GM23248 (cell line): ENCODE measurements at regions not wholly inside any gene's neighbourhood (a gene's known extent, or its start where the extent isn't known, plus 50 kb on each side); places are given as distances from the start of the nearest gene placed in this dataset.

ENCODE experiments used
- DNase-seq: peaks from one replicate; pipeline ENCODE4 v3.0.0-alpha.2; 2015
- H2AFZ ChIP-seq: fragments of 200-600 bp; sonication (generic); 2 replicates; pipeline ENCODE4 v1.6.1; 2016; ENCODE audit warnings: antibody characterized with exemption
- H3F3A ChIP-seq: fragments of 200-600 bp; sonication (generic); 2 replicates; pipeline ENCODE4 v1.6.1; 2016; ENCODE audit warnings: mild to moderate bottlenecking, antibody characterized with exemption, mixed run types; ENCODE audit not compliant: insufficient read depth
- H3K27ac ChIP-seq: fragments of 200-600 bp; sonication (generic); 2 replicates; pipeline ENCODE4 v1.5.1; 2016; ENCODE audit warnings: mild to moderate bottlenecking
- H3K27me3 ChIP-seq: fragments of 200-600 bp; sonication (generic); replicated peaks from 2 replicates; pipeline ENCODE4 v1.6.1; 2016; ENCODE audit warnings: mild to moderate bottlenecking; ENCODE audit not compliant: insufficient read depth
- H3K36me3 ChIP-seq: fragments of 200-600 bp; sonication (generic); 2 replicates; pipeline ENCODE4 v1.6.1; 2016; ENCODE audit warnings: low read depth, mild to moderate bottlenecking
- H3K4me1 ChIP-seq: fragments of 200-600 bp; sonication (generic); 2 replicates; pipeline ENCODE4 v1.6.1; 2016; ENCODE audit warnings: mild to moderate bottlenecking; ENCODE audit not compliant: insufficient read depth
- H3K4me2 ChIP-seq: fragments of 200-600 bp; sonication (generic); one replicate; pipeline ENCODE4 v1.6.1; 2016; ENCODE audit warnings: mild to moderate bottlenecking; ENCODE audit not compliant: unreplicated experiment
- H3K4me3 ChIP-seq: fragments of 200-600 bp; sonication (generic); 2 replicates; pipeline ENCODE4 v1.5.1; 2016; ENCODE audit warnings: mild to moderate bottlenecking
- H3K79me2 ChIP-seq: fragments of 200-600 bp; sonication (generic); 2 replicates; pipeline ENCODE4 v1.6.1; 2016; ENCODE audit warnings: mild to moderate bottlenecking; ENCODE audit not compliant: insufficient read depth
- H3K9ac ChIP-seq: fragments of 200-600 bp; sonication (generic); 2 replicates; pipeline ENCODE4 v1.6.1; 2016; ENCODE audit warnings: mild to moderate bottlenecking
- H3K9me2 ChIP-seq: fragments of 200-600 bp; sonication (generic); 2 replicates; pipeline ENCODE4 v1.6.1; 2016; ENCODE audit warnings: mixed run types, mild to moderate bottlenecking, moderate library complexity; ENCODE audit not compliant: insufficient read depth
- H3K9me3 ChIP-seq: fragments of 200-600 bp; sonication (generic); one replicate; pipeline ENCODE4 v1.6.1; 2017; ENCODE audit warnings: low read depth
- H4K20me1 ChIP-seq: fragments of 200-600 bp; sonication (generic); 2 replicates; pipeline ENCODE4 v1.6.0; 2016; ENCODE audit not compliant: insufficient read depth
- EZH2 ChIP-seq: fragments of 200-600 bp; sonication (generic); IDR thresholded peaks from 2 replicates; pipeline ENCODE4 v1.6.1; 2018; ENCODE audit warnings: antibody characterized with exemption, mild to moderate bottlenecking; ENCODE audit not compliant: insufficient read depth, poor library complexity, severe bottlenecking
- EZH2phosphoT487 ChIP-seq: fragments of 200-600 bp; sonication (generic); IDR thresholded peaks from 2 replicates; pipeline ENCODE4 v1.6.1; 2018; ENCODE audit warnings: antibody characterized with exemption, moderate library complexity, mild to moderate bottlenecking, low read depth; ENCODE audit not compliant: insufficient read depth
- WGBS, 2 experiments: methylation state at CpG; one replicate each; pipeline ENCODE4 v1.1.6; 2015 to 2017; ENCODE audit warnings: low lambda C conversion rate in 2 of 2, low coverage in 1 of 2; ENCODE audit errors: missing lambda C conversion rate in 2 of 2; 5-methylcytosine and 5-hydroxymethylcytosine counted together
- in situ Hi-C: fragments of 300-500 bp; cut with MboI; formaldehyde crosslinking; loops from 2 replicates; pipeline ENCODE4 v1.15.0; 2020

DNA sequence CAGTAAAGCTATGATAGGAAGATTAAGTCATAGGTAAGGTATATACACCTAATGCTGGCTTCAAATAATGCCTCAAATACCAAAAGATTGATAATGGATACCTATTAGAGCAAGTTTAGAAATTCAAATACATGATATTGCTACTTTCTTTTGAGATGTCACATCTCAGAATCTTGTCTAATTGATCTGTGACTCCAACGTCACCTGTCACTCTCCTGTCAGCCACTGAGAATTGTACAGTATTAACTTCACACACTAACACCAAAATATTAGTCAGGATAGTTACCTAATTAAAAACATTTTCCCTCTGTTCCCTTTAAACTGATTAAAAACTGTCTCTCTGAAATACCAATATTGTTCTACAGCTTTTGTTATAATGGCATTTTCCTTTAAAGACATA is 575.5 kb upstream of the ID4 start:
- WGBS, 2 experiments: 38% methylated on average over 1 of the region's 1 CpG
- in situ Hi-C loops: no loop called here
- TF ChIP-seq EZH2: no peak
- no peak for TF ChIP-seq EZH2phosphoT487
- no peak for DNase-seq
- no peaks in the 10 kb centered on the region for H4K20me1 ChIP-seq
- H3K4me2 ChIP-seq: no peak overlapping the region
- H3K27me3 ChIP-seq: no peaks in the 10 kb centered on the region
- no peaks in the 10 kb centered on the region for H3K79me2 ChIP-seq
- H3F3A ChIP-seq: no peaks in the 10 kb centered on the region
- H3K9me3 ChIP-seq: no peaks in the 10 kb centered on the region
- H3K4me3 ChIP-seq: no peak overlapping the region
- no peak overlapping the region for H2AFZ ChIP-seq
- no peaks in the 10 kb centered on the region for H3K36me3 ChIP-seq
- H3K9ac ChIP-seq: no peak overlapping the region
- H3K27ac ChIP-seq: no peak overlapping the region
- H3K9me2 ChIP-seq: no peaks in the 10 kb centered on the region
- H3K4me1 ChIP-seq: no peaks in the 10 kb centered on the region

DNA sequence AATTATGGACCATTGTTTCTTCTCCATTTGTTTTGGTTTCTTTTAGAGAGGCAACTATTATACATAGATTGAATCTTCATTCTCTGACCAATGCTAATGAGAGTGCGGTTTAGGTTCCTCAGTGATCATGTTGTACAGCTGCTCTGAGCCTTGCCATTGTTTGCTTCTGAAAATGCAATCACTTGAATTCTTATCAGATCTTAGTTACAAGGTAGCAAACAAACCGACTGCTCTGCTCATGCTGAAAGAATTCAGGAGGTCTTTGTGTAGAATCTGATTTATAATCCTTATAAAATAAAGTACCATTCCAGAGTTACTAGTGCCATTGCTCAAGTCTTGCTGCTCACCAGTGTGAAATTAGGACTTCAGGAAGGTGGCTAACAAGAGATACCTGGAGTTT is 569.1 kb upstream of the ID4 start:
- Histone ChIP-seq H3K27ac (no peak overlapping the region), H3K9me2 (no peaks in the 10 kb centered on the region), H2AFZ (no peak overlapping the region), H4K20me1 (no peaks in the 10 kb centered on the region), H3K79me2 (no peaks in the 10 kb centered on the region), H3K36me3 (no peaks in the 10 kb centered on the region), H3K27me3 (no peaks in the 10 kb centered on the region), H3K9ac (no peak overlapping the region), H3F3A (no peaks in the 10 kb centered on the region), H3K9me3 (no peaks in the 10 kb centered on the region), H3K4me2 (no peak overlapping the region), H3K4me1 (no peaks in the 10 kb centered on the region), H3K4me3 (no peak overlapping the region)
- 44 to 50% methylated on average over 2 of the region's 2 CpGs for WGBS, 2 experiments
- in situ Hi-C loops: no loop called here
- TF ChIP-seq EZH2: no peak
- TF ChIP-seq EZH2phosphoT487: no peak
- DNase-seq: no peak

DNA sequence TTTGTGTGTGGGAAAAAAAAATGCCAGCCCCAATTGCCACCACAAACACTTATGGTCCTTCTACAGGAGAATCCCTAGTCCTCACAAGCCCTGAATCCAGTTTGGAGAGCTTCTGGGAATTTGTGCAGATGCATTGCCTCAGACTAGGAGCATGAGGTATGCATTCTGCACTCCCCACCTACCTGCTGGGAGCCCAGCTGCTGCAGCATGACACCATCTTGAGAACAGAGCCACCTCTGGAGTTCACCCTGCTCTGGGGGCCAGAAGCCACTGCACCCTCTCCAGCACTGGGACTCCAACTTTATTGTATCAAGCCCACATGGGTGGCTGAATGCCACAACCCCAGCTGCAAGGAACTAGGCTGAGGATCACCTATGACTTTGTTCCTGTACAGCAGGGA is 568.5 kb upstream of the ID4 start:
- no peak overlapping the region for H3K4me3 ChIP-seq
- H3F3A ChIP-seq: no peaks in the 10 kb centered on the region
- H3K4me2 ChIP-seq: no peak overlapping the region
- no peak overlapping the region for H3K27ac ChIP-seq
- no peaks in the 10 kb centered on the region for H3K4me1 ChIP-seq
- no peaks in the 10 kb centered on the region for H3K9me2 ChIP-seq
- in situ Hi-C loops: no loop called here
- no peak for DNase-seq
- TF ChIP-seq EZH2: no peak
- no peak for TF ChIP-seq EZH2phosphoT487
- no peaks in the 10 kb centered on the region for H3K36me3 ChIP-seq
- no peaks in the 10 kb centered on the region for H4K20me1 ChIP-seq
- H3K9me3 ChIP-seq: no peaks in the 10 kb centered on the region
- no peak overlapping the region for H2AFZ ChIP-seq
- no peak overlapping the region for H3K9ac ChIP-seq
- no peaks in the 10 kb centered on the region for H3K27me3 ChIP-seq
- H3K79me2 ChIP-seq: no peaks in the 10 kb centered on the region

DNA sequence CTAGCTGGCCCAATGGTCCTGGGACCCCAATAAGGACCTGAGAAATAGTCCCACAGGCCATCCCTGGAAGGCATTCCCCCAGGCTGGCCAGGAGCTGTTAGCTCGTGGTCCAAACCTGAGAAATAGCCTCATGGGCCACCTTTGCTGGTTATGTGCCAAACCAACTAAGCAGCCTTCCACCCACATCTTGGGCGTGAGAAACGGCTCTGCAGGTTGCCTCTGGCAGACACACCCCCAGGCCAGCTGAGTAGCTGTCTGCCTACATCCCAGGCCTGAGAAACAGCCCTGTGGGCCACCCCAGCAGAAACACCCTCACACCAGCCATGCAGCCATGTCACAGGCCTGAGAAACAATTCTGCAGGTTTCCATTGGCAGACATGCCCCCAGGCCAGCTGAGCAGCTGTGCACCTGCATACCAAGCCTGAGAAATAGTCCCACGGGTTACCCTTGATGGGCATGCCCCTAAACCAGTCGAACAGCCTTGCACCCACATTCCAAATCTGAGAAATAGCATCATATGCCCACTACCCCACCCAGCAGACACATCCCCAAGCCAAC is 567.8 kb upstream of the ID4 start:
- Histone ChIP-seq H3K9me3 (no peaks in the 10 kb centered on the region), H4K20me1 (no peaks in the 10 kb centered on the region), H3K9ac (no peak overlapping the region), H3K27me3 (no peaks in the 10 kb centered on the region), H2AFZ (no peak overlapping the region), H3K4me1 (no peaks in the 10 kb centered on the region), H3K9me2 (no peaks in the 10 kb centered on the region), H3F3A (no peaks in the 10 kb centered on the region), H3K36me3 (no peaks in the 10 kb centered on the region), H3K4me2 (no peak overlapping the region), H3K79me2 (no peaks in the 10 kb centered on the region), H3K4me3 (no peak overlapping the region), H3K27ac (no peak overlapping the region)
- in situ Hi-C loops: no loop called here
- 30 to 31% methylated on average over 5 of the region's 5 CpGs for WGBS, 2 experiments
- DNase-seq: no peak
- no peak for TF ChIP-seq EZH2phosphoT487
- no peak for TF ChIP-seq EZH2

DNA sequence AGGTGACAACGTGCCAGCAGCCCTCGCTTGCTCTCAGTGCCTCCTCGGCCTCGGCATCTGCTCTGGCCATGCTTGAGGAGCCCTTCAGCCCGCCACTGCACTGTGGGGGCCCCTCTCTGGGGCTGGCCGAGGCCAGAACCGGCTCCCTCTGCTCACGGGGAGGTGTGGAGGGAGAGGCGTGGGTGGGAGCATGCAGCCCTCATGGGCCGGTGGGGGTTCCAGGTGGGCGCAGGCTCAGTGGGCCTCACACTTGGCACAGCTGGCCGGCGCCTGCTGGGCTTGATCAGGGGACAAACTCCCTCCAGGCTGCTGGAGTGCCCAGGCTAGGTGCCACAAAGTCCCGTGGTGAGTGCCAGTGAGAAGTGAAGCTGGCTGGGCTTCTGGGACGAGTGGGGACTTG is 566.6 kb upstream of the ID4 start:
- no peak for DNase-seq
- no peak overlapping the region for H2AFZ ChIP-seq
- no peaks in the 10 kb centered on the region for H3K27me3 ChIP-seq
- no peaks in the 10 kb centered on the region for H4K20me1 ChIP-seq
- H3K36me3 ChIP-seq: no peaks in the 10 kb centered on the region
- H3K4me2 ChIP-seq: no peak overlapping the region
- in situ Hi-C loops: no loop called here
- H3K9me3 ChIP-seq: no peaks in the 10 kb centered on the region
- H3K9me2 ChIP-seq: no peaks in the 10 kb centered on the region
- H3F3A ChIP-seq: no peaks in the 10 kb centered on the region
- TF ChIP-seq EZH2phosphoT487 (no peak), EZH2 (no peak)
- H3K4me1 ChIP-seq: no peaks in the 10 kb centered on the region
- no peak overlapping the region for H3K4me3 ChIP-seq
- 60 to 64% methylated on average over 12 to 15 of the region's 15 CpGs for WGBS, 2 experiments
- H3K9ac ChIP-seq: no peak overlapping the region
- H3K27ac ChIP-seq: no peak overlapping the region
- H3K79me2 ChIP-seq: no peaks in the 10 kb centered on the region
